HG02884 (cell line): ENCODE measurements at regions not wholly inside any gene's neighbourhood (a gene's known extent, or its start where the extent isn't known, plus 50 kb on each side); places are given as distances from the start of the nearest gene placed in this dataset.
A peak's percentile ranks its signal among the peaks of the same experiment; 100 is the strongest.

Experiments used
- ATAC-seq: cut with Tn5 transposase; IDR thresholded peaks from one replicate; pipeline ENCODE4 v1.9.1; 2021; ENCODE audit warnings: mild to moderate bottlenecking, moderate library complexity; ENCODE audit not compliant: unreplicated experiment

DNA sequence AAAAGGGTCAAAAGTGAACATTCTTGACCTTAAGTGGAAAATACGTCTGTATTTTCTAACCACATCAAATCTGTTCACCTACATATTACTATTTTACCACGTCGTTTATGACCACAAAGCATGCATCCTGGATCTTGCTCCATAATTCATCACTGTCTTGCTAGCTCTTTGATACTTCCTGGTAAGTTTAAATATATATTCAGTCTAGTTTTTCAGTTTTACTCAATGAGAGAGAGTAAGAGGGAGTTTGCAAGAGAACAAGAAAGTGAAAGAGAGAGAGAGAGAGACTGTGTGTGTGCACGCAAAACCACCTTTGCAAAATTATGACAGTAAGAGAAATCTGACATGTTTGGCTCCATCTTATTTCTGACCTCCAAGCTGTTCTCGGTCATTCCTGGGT is 173.7 kb upstream of the GALNTL6 start:
- peak; percentile 90 for ATAC-seq

DNA sequence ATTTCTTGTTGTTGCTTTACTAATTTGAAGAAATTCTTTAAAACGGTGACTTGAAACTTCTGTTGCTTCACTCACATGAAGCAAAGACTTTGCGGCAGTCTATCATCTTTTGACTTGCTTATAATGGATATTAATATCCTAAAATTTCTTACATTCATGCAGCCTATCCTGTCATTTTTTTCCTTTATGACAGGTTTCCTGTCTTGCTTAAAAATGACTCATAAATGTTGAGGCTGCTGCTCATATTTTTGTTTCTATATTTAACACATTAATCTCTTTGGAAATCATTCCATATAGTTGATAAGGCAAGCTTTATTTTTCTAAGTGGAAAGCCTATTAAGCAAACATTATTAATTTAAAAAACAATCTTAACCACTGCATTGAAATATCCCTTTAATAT is 176.6 kb upstream of the GALNTL6 start:
- ATAC-seq: no peak

DNA sequence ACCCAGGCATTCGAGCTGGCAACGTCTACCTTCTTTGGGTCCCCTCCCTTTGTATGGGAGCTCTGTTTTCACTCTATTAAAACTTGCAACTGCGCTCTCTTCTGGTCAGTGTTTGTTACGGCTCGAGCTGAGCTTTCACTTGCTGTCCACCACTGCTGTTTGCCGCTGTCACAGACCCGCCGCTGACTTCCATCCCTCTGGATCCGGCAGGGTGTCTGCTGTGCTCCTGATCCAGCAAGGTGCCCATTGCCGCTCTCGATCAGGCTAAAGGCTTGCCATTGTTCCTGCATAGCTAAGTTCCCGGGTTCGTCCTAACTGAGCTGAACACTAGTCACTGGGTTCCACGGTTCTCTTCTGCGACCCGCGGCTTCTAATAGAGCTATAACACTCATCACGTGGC is 183.5 kb upstream of the GALNTL6 start:
- no peak for ATAC-seq

DNA sequence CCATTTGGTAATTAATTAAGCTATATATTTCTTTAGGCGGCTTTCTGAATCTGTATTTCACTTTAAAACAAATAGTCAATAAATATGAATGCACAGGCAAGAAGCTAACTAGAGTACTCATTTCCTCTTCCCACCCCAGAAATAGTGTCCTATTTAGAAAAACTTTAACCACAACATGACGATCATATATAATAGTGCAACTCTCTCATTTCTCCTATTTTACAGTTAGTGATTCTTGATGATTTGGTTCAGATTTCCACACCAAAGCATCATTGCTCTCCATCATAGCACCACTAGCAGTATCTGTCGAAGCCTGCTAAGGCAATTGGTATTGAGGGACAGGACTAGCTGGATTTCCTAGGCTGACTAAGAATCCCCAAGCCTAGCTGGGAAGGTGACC is 184.0 kb upstream of the GALNTL6 start:
- peak; percentile 96 for ATAC-seq

DNA sequence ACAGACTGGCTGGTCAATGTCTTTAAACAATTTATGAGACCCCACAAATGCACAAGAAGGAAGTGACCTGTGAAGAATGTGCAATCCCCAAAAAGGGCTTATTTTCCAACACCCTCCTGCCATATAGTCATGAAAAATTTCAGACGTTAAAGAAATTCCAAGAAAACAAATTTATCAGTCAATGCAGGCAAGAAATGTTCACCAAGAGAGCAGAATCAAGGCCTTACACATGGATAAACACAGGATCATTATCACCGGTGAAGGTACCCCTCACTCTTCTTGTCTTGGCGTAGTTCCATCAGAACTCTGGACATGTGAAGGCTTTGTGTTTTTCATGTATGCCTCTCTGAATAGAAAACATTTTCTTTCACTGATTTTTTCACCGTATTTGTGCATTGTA is 186.7 kb upstream of the GALNTL6 start:
- ATAC-seq: no peak

DNA sequence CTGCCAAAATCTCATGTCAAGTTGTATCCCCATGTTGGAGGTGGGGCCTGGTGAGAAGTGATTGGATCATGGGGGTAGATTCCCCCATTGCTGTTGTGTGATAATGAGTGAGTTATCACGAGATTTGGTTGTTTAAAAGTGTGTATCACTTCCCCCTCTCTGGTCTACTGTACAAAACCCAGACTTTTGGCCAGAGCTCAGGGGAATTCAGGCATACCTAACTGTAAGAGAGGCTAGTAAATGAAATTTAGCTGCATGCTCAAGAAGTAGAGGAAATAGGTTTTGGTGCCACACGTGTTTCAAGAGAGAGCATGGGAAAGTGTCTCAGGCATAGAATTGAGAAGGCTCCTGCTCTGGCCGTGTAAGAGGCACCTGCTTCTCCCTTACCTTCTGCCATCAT is 190.5 kb upstream of the GALNTL6 start:
- no peak for ATAC-seq

DNA sequence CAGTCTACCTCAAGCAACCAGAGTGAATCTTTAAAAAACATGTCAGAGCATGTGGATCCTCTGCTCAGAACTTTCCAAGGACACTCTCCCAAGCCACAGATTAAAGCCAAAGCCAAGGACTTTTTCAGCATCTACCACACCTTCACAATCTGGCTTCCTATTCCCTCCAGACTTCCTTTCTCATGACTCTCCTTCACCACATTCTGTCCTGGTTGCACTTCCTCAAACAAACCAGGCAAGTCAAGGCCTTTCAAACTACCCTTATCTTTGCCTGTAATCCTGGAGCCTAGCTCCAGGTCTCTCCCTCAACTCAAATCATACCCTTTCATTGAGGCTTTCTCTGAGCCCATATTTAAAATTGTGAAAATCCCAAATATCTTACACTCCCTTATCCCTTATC is 191.6 kb upstream of the GALNTL6 start:
- ATAC-seq: peak; percentile 62

DNA sequence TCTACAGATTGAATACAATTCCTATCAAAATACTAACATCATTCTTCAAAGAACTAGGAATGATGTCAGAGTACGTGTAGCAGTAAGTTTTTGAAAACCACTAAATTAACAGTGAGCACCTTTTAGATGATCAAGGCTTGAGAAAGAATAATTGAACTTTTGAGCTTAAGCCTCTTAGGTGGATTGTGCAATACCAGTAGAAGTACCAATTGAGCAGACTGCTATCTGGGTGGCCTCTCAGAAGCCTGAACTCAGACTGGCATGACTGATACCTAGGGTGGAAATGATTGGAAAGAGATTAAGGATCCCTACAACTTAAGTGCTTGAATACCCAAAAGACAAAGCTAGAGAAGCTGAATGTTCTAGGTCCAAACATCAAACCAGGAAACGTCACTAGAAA is 200.3 kb upstream of the GALNTL6 start:
- ATAC-seq: no peak

DNA sequence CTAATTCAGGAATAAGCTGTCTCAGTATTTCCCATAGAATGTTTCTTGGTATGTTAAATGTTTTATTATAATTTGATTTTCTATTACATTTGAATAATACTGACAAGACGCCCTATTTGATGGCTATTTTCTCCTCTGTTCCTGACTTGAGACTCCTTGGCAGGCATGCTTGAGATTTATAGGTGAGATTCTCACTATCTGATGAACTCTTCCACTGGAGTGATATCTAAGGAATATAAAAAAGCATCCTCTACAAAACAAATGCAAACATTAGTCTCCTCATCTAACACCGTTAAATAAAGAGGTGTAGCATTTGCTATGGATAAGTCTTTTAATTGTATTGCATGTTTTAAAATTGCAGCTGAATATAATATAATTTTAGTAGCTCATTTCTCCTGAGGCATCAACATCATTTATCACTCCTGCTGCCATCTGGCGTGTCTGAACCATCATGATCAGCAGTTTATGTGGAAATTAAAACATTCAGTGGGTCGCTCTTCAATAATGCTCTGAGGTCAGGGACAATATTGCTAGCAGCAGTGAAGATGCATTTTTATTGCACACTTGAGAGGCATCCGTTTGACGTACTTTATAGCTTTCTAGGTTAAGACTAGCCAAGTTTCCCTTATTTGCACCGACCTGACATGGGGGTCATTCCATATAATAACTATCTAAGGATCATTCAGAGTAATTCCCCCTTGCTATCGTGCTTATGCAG is 210.4 kb upstream of the GALNTL6 start:
- ATAC-seq: no peak

DNA sequence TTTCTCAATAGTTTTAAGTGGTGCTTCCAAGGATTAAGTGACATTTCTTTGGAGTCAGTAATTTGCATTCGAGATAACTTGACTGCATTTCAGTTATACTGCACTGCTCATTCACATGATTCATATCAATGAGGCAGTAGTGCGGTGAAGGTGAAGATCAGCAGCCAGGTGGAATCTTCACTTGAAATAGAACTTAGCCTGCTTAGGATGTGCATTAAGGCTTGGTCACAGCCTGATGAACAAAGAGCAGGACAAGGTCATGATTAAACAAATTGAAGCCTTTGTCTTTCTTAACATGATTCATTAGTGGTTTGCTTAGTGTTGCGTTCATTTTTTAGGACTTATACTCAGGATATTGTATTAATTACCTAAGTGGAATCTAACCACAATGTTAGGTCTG is 212.1 kb upstream of the GALNTL6 start:
- no peak for ATAC-seq

DNA sequence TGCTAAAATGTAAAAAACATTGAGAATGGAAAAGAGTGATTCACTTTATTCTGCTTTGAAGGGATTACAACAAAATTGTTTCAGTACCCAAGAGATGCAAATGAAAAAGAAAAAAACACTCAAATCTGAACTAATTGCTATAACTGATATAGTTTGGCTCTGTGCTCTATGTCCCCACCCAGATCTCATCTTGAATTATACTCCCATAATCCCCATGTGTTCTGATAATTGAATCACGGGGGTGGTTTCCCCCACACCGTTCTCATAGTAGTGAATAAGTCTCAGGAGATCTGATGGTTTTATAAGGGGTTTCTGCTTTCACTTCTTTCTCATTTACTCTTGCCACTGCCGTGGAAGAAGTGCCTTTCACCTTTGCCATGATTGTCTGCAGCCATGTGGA is 213.6 kb upstream of the GALNTL6 start:
- no peak for ATAC-seq

DNA sequence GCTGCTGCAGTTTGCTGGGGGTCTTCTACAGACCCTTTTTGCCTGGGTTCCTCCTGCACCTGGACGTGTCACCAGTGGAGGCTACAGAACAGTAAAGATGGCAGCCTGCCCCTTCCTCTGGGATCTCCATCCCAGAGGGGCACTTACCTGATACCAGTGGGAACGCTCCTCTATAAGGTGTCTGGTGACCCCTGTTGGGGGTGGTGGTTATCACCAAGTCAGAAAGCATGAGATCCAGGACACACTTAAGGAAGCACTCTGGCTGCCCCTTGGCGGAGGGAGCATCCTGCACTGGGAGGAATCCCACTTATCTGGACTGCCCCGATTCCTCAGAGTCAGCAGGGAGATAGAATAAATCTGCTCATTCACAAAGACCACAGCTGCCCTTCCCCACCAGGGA is 218.9 kb upstream of the GALNTL6 start:
- no peak for ATAC-seq

DNA sequence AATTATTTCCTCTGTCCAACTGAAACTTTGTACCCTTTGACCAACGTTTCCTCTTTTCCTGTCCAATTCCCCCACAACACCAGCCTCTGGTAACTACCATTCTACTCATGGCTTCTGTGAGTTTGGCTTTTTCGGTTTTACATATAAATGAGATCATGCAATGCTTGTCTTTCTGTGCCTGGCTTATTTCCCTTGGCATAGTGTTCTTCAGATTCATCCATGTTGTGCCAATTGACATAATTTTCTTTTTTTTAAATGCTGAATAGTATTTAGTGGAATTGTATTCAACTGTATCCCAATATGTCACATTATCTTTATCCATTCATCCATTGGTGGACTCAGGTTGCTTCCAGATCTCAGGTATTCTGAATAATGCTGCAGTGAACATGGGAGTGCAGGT is 222.5 kb upstream of the GALNTL6 start:
- no peak for ATAC-seq

DNA sequence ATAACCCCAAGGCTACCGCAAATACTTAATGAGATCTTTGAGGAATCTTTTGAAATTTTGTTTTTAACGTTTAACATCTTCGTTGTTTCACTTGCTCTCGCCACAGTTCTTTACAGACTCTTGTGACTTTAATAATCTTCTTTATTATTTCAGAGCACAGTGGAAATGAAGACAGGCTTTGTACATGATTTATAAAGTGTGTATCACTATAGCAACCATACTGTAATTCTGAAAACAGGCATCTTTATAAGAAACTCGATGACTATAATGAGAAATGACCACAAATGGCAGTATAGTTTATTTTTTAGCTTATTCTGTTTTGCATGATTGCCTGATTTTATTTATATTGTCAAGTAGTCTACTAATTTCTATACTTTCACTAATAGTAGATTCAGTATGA is 224.4 kb upstream of the GALNTL6 start:
- ATAC-seq: no peak

DNA sequence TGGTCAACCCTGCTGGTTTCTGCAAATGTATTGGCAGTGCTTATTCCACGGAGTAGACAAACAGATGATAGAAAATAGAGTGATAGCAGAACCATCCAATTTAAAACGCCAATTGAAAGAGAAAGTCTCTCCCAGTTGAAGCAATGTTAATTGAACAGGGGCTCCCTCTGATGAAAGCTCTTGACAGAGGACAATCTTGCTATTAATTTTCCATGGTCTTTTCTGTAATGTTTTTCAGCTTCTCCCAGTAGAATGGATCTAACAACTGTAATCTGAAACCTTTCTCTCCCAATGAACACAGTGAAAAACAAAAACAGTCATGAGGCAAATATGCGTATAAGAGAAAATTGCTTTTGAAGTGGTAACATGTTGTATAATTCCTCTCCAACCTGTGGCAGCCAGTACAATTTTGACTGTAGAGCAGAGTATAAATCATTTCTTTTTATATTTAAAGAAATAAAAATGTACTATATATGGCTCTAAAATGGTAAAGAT is 225.1 kb upstream of the GALNTL6 start:
- no peak for ATAC-seq

DNA sequence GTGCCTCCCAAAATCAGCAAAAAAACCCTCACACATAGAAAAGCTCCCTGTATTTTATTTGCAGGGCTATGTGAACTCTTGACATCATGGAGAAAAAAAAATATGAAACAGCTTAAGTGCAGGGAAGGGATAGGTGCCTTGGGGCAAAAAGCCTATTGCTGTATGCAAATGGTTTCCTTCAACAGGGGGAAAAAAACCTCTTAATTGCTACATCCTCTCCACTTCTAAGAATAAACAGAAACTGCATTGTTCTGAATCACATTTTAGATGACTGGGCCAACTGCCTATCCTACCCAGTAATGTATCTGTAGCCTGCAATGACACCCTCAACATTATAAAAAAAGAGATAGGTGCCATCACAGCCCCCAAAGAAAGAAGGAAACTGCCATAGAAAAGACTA is 229.4 kb upstream of the GALNTL6 start:
- no peak for ATAC-seq

DNA sequence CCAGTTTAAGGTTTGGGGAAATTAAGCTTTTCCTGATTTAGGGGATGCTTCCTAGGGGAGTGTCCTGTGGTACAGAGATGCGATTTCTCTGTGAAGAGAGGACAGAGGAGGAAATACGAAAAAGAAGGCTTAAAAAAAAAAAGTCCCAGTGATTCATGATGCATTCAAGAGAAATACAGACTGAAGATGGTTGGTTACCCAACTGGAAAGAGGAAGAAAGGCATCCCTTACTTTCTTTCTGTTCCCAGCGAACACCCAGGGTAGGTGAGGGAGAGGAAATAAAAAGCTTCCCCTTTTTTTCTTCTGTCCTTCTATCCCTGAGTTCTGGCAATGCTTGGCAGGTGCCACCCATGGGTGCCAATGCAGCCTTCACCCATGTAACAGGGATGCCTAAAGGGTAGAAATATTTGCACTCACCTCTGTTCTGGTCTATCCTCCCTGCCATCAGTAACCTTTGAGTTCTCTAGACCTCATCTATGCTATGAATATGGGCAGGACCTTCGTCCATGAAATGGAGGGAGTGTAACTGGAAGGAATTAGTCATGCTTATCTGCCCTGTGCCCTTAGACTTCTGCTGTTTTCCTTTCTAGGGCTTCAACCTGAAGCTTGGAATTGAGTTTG is 230.1 kb upstream of the GALNTL6 start:
- ATAC-seq: no peak

DNA sequence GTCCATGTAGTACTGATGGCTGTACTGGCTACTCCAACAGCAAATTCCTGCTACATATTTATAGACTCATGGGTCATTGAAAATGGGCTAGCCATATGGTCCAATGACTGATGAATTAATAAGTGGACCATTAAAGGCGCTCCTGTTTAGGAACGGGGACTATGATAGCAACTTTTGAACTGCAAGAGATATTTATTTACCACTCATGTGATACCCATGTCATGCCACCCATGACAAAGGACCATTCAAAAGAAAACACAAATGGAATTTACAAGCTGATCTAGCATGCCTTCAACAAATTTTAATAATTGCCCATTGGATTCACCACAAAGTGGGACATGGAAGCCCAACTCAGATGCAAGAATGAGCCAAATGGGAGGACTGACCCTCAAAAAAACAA is 240.0 kb upstream of the GALNTL6 start:
- no peak for ATAC-seq

DNA sequence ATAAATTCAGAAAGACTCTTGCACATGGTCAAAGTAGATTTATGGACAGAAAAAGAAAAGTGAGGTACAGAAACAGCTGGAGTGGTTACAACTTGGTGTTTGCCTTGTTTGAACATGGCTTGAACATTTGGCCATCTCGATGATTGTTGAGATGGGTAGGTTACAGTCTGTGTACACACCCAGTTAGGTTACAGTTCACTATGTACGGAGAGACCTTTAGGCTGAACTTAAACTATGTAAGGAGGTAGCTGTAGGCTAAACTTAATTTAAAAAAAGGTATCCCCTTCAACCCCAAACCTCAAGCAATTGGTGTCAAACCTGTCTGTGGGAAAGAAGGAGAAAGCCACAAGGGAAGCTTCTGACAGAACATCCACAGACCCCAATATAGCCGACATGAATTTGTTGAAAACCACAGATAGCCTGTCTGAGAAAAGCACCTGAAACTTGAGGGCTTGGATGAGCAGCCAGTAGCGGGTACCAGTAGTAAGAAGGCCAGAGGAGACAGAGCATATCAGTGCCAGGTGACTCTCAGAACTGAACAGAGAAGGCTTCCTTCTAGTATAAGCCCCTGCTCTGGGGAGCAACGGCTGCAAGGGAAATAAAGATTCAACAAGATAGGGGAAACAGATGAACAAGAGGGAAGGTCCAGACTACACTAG is 247.9 kb upstream of the GALNTL6 start:
- peak; percentile 80 for ATAC-seq

DNA sequence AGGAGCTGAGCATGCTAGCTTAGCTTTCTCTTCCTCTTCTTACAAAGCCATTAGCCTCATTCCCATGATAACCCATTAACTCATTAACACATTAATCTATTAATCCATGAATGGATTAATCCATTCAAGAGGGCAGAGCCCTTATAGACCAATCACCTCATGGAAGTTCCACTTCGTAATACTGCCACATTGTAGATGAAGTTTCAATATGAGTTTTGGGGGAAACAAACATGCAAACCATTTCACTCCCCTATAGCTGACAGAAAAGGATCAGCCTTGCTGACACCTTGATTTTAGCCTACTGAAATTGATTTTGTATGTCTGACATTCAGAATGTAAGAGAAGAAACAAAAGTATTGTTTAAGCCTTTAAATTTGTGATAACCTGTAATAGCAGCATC is 251.8 kb upstream of the GALNTL6 start:
- ATAC-seq: peak; percentile 71

DNA sequence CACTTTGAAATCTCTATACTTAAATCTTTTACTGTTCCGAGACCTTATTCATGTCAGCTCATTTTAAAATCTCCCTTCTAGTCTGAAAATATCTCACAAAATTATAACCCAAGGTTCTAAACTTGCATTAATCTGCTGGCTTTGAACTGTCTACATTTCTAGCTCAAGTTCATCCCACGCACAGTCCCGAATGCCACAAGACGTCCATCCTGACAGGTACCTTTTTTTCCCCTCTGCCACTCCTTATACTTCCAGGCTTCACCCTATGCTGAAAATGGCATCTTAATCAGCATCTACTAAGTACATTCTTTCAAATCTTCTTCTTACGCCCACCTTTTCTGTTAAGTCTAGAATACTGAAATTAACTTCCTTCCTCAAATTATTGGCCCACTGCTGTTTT is 259.2 kb upstream of the GALNTL6 start:
- ATAC-seq: no peak

DNA sequence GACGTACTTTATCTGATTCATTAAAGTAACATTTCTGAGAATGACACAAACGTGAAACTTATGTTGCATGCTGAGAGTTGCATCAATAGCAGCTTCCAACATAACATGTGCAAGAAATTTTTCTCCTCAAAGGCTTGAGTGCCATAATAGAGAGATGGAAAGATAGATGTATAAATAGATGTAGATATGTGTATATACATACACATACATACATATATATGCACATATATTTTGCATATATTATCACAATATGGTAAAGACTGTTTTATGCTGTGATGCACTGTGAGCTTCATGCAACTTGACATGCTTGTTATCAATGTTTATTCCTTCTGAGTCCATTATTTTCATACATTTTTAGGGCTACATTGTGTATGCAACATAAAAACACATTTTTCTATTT is 270.6 kb upstream of the GALNTL6 start:
- ATAC-seq: no peak
